ENCODE measurements at regions not wholly inside any gene's neighbourhood (a gene's known extent, or its start where the extent isn't known, plus 50 kb on each side); places are given as distances from the start of the nearest gene placed in this dataset.
"Not testable (repeated sequence)": the region's sequence is repeated elsewhere in the genome, so short reads cannot be mapped to it uniquely, and the experiment has no call there.

DNA sequence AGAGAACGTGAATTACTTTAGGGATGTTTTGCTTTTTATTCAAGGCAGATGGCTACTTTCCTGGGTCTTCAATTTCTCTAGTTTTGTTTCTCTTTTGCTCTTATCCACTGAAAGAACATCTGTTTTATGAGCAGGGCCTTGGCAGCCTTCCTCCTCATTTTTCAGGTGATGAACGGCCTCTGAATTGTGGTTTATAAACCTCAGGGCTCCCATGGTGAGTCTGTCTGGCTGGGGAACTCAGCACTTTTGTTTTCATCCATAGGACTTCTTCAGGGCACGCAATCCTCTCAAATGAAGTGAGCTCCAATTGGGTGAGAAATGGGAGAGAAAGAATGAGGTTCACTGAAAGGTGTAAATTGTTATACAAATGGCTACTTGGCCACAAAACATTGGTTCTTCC lies 186.4 kb upstream of the ERCC4 start:
- no TSS peak for BruUV-seq (replicated peaks)
- ChIA-PET POLR2A (ENCODE audit: unreplicated experiment) (no interaction called here), CTCF (no interaction called here)
- Histone ChIP-seq H3K79me2 (ENCODE audit: low read length) (no peaks in the 10 kb centered on the region), H3K27ac (ENCODE audit: low read length) (no peak overlapping the region), H3K9ac (ENCODE audit: low read length) (no peak overlapping the region), H3K9me3 (ENCODE audit: low read length) (no peaks in the 10 kb centered on the region), H3K4me2 (ENCODE audit: low read length) (no peak overlapping the region), H3K4me3 (ENCODE audit: low read length) (no peak overlapping the region), H3F3A (ENCODE audit: low read length, unreplicated experiment) (no peaks in the 10 kb centered on the region), H2AFZ (ENCODE audit: low read length) (no peak overlapping the region), H3K4me1 (ENCODE audit: insufficient read depth, low read length) (no peaks in the 10 kb centered on the region), H3K27me3 (ENCODE audit: low read length) (no peaks in the 10 kb centered on the region), H3K9me2 (replicated peaks; ENCODE audit: low read length) (no peaks in the 10 kb centered on the region), H4K20me1 (ENCODE audit: low read length) (no peaks in the 10 kb centered on the region), H3K36me3 (ENCODE audit: low read depth, low read length) (no peaks in the 10 kb centered on the region)
- intact Hi-C loops (cut with micrococcal nuclease): no loop called here
- DNase-seq (no peak), ATAC-seq (no peak)
- TF ChIP-seq CTCF (conservative IDR thresholded peaks at IDR 0.05; ENCODE audit: low read depth, low read length): no peak
- no peak for TF ChIP-seq EZH2phosphoT487 (IDR thresholded peaks at IDR 0.05; ENCODE audit: borderline replicate concordance, low read length)
- TF ChIP-seq EZH2 (IDR thresholded peaks at IDR 0.05; ENCODE audit: low read length, unreplicated experiment): no peak

DNA sequence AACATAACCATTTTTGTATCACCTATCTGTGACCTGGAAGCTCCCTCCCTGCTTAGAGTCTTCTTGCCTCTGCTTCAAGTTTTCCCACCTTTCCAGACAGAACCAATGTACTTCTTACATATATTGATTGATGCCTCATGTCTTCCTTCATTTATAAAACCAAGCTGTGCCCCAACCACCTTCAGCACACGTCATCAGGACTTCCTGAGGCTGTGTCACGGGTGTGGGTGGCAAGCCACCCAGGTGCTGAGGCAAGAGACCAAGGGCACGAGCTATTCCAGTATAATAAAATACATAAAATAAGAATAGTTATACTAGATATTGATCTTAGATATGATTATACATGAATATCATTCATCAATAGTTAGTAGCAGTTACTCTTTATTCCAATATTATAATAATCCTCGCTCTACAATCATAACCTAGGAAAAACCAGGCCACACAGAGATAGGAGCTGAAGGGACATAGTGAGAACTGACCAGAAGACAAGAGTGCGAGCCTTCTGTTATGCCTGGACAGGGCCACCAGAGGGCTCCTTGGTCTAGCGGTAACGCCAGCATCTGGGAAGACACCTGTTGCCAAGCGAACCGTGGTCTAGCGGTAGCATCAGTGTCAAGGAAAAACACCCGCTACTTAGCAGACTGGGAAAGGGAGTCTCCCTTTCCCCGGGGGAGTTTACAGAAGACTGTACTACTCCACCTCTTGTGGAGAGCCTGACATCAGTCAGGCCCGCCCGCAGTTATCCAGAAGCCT lies 180.2 kb upstream of the ERCC4 start:
- H3K4me2 ChIP-seq (ENCODE audit: low read length); ATAC-seq; BruUV-seq (replicated peaks): not testable (repeated sequence)

GRCh38 chr16:13742928-13743327 lies 177.0 kb upstream of the ERCC4 start:
- Histone ChIP-seq H3F3A (ENCODE audit: low read length, unreplicated experiment) (no peaks in the 10 kb centered on the region), H3K27ac (ENCODE audit: low read length) (no peak overlapping the region), H3K27me3 (ENCODE audit: low read length) (no peaks in the 10 kb centered on the region), H3K36me3 (ENCODE audit: low read depth, low read length) (no peaks in the 10 kb centered on the region), H3K9me2 (replicated peaks; ENCODE audit: low read length) (no peaks in the 10 kb centered on the region), H3K4me2 (ENCODE audit: low read length) (no peak overlapping the region), H3K4me3 (ENCODE audit: low read length) (no peak overlapping the region), H2AFZ (ENCODE audit: low read length) (no peak overlapping the region), H3K9ac (ENCODE audit: low read length) (no peak overlapping the region), H3K79me2 (ENCODE audit: low read length) (no peaks in the 10 kb centered on the region), H4K20me1 (ENCODE audit: low read length) (no peaks in the 10 kb centered on the region), H3K9me3 (ENCODE audit: low read length) (no peaks in the 10 kb centered on the region), H3K4me1 (ENCODE audit: insufficient read depth, low read length) (no peaks in the 10 kb centered on the region)
- BruUV-seq (replicated peaks): no TSS peak
- no peak for DNase-seq
- POLR2A ChIA-PET (ENCODE audit: unreplicated experiment): no interaction called here
- TF ChIP-seq EZH2 (IDR thresholded peaks at IDR 0.05; ENCODE audit: low read length, unreplicated experiment) (no peak), CTCF (conservative IDR thresholded peaks at IDR 0.05; ENCODE audit: low read depth, low read length) (no peak), EZH2phosphoT487 (IDR thresholded peaks at IDR 0.05; ENCODE audit: borderline replicate concordance, low read length) (no peak)
- ATAC-seq: no peak
- CTCF ChIA-PET: no interaction called here
- intact Hi-C loops (cut with micrococcal nuclease): no loop called here

More for the DNA sequence above, 180.2 kb upstream of the ERCC4 start:
- H3K9ac ChIP-seq (ENCODE audit: low read length); H3K4me3 ChIP-seq (ENCODE audit: low read length); H2AFZ ChIP-seq (ENCODE audit: low read length); H3F3A ChIP-seq (ENCODE audit: low read length, unreplicated experiment); H4K20me1 ChIP-seq (ENCODE audit: low read length); CTCF ChIA-PET; DNase-seq; H3K36me3 ChIP-seq (ENCODE audit: low read depth, low read length); H3K9me2 ChIP-seq (replicated peaks; ENCODE audit: low read length); H3K27ac ChIP-seq (ENCODE audit: low read length); H3K79me2 ChIP-seq (ENCODE audit: low read length); POLR2A ChIA-PET (ENCODE audit: unreplicated experiment); H3K27me3 ChIP-seq (ENCODE audit: low read length); intact Hi-C loops (cut with micrococcal nuclease); H3K9me3 ChIP-seq (ENCODE audit: low read length); H3K4me1 ChIP-seq (ENCODE audit: insufficient read depth, low read length): not testable (repeated sequence)

Measured in PC-3 (cell line).